Activated CD8-positive, alpha-beta T cell treated with anti-CD3 and anti-CD28 coated beads for 36 hours (primary cell): ENCODE measurements at regions not wholly inside any gene's neighbourhood (a gene's known extent, or its start where the extent isn't known, plus 50 kb on each side); places are given as distances from the start of the nearest gene placed in this dataset.
"Not testable (repeated sequence)": the region's sequence is repeated elsewhere in the genome, so short reads cannot be mapped to it uniquely, and the experiment has no call there.

Experiments used
- ATAC-seq: fragments of 200-7000 bp; cut with Tn5 transposase; one replicate; pipeline ENCODE4 v1.10.0; 2021; ENCODE audit warnings: mild to moderate bottlenecking, moderate library complexity
- CTCF ChIA-PET: fragments of 350-600 bp; sonication (Branson Sonifier 250); formaldehyde crosslinking; loops from one replicate; lab custom pipeline; 2021; ENCODE audit warnings: antibody characterized with exemption; lab: Charles Lee
- POLR2A ChIA-PET: fragments of 350-600 bp; sonication (Branson Sonifier 250); formaldehyde crosslinking; loops from one replicate; lab custom pipeline; 2021; ENCODE audit warnings: antibody characterized with exemption; lab: Charles Lee
- DNase-seq: peaks from one replicate; pipeline ENCODE4 v3.0.0-alpha.2; 2020
- H3K27ac Mint-ChIP-seq: one replicate; pipeline ENCODE4 v1.8.0; 2021; ENCODE audit warnings: mild to moderate bottlenecking, mixed read lengths
- H3K27me3 Mint-ChIP-seq: one replicate; pipeline ENCODE4 v1.8.0; 2021; ENCODE audit warnings: mixed read lengths
- H3K36me3 Mint-ChIP-seq: one replicate; pipeline ENCODE4 v1.8.0; 2021; ENCODE audit warnings: low read depth, mixed read lengths
- H3K4me1 Mint-ChIP-seq: one replicate; pipeline ENCODE4 v1.8.0; 2021; ENCODE audit warnings: low read depth, mixed read lengths
- H3K4me3 Mint-ChIP-seq: one replicate; pipeline ENCODE4 v1.8.0; 2021; ENCODE audit warnings: mild to moderate bottlenecking, moderate library complexity, mixed read lengths
- H3K9me3 Mint-ChIP-seq: one replicate; pipeline ENCODE4 v1.8.0; 2021; ENCODE audit warnings: mixed read lengths
- CTCF ChIP-seq: fragments of 200-600 bp; IDR thresholded peaks from one replicate; pipeline ENCODE4 v1.8.0; 2022; ENCODE audit warnings: antibody characterized with exemption, mild to moderate bottlenecking
- intact Hi-C: fragments of 100-400 bp; cut with micrococcal nuclease; formaldehyde crosslinking; loops from one replicate; pipeline ENCODE4 v1.10.0; 2022

GRCh38 chr17:31798205-31798724, 60.8 kb downstream of the COPRS start:
- Mint-ChIP-seq H3K4me1 (no peaks in the 10 kb centered on the region), H3K4me3 (no peak overlapping the region), H3K9me3 (no peaks in the 10 kb centered on the region), H3K27ac (no peak overlapping the region), H3K27me3 (peaks cover 2% of the 10 kb centered on the region), H3K36me3 (no peaks in the 10 kb centered on the region)
- ATAC-seq, result no peak
- CTCF ChIA-PET, result interaction anchor here (1.5 kb wide), 1 partner anchor 44 kb away, joined by 4 read pairs; no protein-coding TSS in a partner anchor
- intact Hi-C loops, result no loop called here
- no peak for TF ChIP-seq CTCF
- no peak for DNase-seq
- POLR2A ChIA-PET, result no interaction called here

GRCh38 chr17:31795941-31796340, 63.1 kb downstream of the COPRS start:
- DNase-seq, intact Hi-C loops, H3K9me3 Mint-ChIP-seq, H3K4me3 Mint-ChIP-seq, CTCF ChIA-PET, ATAC-seq, H3K27ac Mint-ChIP-seq, H3K36me3 Mint-ChIP-seq, H3K27me3 Mint-ChIP-seq, POLR2A ChIA-PET, H3K4me1 Mint-ChIP-seq: not testable (repeated sequence)

GRCh38 chr17:31794111-31794510, 64.9 kb downstream of the COPRS start:
- H3K36me3 Mint-ChIP-seq, result no peaks in the 10 kb centered on the region
- TF ChIP-seq CTCF, result no peak
- H3K4me3 Mint-ChIP-seq, result no peak overlapping the region
- H3K27ac Mint-ChIP-seq, result no peak overlapping the region
- peaks cover 2% of the 10 kb centered on the region for H3K27me3 Mint-ChIP-seq
- H3K9me3 Mint-ChIP-seq, result no peaks in the 10 kb centered on the region
- no peak for ATAC-seq
- ChIA-PET POLR2A (no interaction called here), CTCF (interaction anchor here (0.6 kb wide), 1 partner anchor 458 kb away, joined by 4 read pairs; no protein-coding TSS in a partner anchor)
- no peak for DNase-seq
- intact Hi-C loops, result no loop called here
- peaks cover 4% of the 10 kb centered on the region for H3K4me1 Mint-ChIP-seq

DNA sequence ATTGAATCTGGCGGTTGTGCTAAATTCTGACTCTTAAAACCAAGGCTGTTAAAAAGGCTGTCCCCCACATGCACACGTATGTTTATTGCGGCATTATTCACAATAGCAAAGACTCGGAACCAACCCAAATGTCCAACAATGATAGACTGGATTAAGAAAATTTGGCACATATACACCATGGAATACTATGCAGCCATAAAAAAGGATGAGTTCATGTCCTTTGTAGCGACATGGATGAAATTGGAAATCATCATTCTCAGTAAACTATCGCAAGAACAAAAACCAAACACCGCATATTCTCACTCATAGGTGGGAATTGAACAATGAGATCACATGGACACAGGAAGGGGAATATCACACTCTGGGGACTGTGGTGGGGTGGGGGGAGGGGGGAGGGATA, 65.4 kb downstream of the COPRS start:
- ATAC-seq, DNase-seq, H3K4me3 Mint-ChIP-seq, H3K9me3 Mint-ChIP-seq, CTCF ChIA-PET, H3K27me3 Mint-ChIP-seq, intact Hi-C loops, H3K4me1 Mint-ChIP-seq, H3K36me3 Mint-ChIP-seq, H3K27ac Mint-ChIP-seq, POLR2A ChIA-PET: not testable (repeated sequence)

GRCh38 chr17:31792007-31792585, 66.9 kb downstream of the COPRS start:
- Mint-ChIP-seq H3K36me3 (no peaks in the 10 kb centered on the region), H3K9me3 (no peaks in the 10 kb centered on the region), H3K27ac (no peak overlapping the region), H3K4me1 (peaks cover 4% of the 10 kb centered on the region), H3K4me3 (no peak overlapping the region), H3K27me3 (peaks cover 2% of the 10 kb centered on the region)
- ATAC-seq (no peak), DNase-seq (no peak)
- ChIA-PET CTCF (no interaction called here), POLR2A (no interaction called here)
- intact Hi-C loops, result no loop called here
- TF ChIP-seq CTCF, result no peak

DNA sequence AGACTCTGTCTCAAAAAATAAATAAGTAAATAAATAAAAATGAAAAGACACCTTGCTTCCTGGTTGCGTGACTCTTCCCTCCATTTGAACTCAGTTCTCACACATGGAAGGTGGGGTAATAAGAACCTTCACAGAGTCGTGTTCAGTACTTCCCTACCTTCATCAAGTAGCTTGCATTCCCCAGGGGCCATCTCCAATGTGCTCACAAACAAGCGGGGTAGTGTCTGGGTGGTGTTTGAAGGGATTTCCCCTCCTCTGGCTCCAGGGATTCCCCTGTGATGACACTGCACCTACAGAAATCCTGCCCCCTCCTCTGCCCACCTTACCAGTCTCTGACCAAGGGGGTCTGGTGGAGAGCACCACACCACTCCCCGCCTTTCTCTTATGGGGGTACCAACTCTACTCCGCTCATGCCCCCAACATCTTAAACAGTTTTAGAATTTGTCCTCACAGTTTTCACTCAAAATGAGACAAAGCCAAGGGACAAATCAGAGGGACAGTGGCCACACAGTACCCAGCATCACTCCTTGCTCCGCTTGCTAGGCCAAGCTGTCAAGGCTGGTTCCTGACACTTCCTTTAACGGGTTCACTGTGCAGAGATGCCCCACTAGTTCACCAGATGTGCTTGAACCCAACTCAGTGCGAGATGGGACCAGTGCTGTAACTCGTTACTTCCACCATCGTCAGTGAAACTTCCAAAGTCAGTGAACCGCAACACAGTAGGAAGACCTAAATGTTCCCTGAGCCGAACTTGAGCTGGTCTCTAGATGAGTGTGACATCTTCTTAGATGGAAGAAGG, 69.1 kb downstream of the COPRS start:
- Mint-ChIP-seq H3K9me3 (no peaks in the 10 kb centered on the region), H3K27me3 (peaks cover 2% of the 10 kb centered on the region), H3K36me3 (no peaks in the 10 kb centered on the region), H3K4me3 (no peak overlapping the region), H3K27ac (peak overlapping the region; percentile 49), H3K4me1 (peaks cover 4% of the 10 kb centered on the region)
- DNase-seq (peak; percentile 28), ATAC-seq (peak; percentile 69)
- ChIA-PET POLR2A (no interaction called here), CTCF (no interaction called here)
- intact Hi-C loops, result no loop called here
- TF ChIP-seq CTCF, result no peak
